AG09319 (cell line): ENCODE measurements at regions not wholly inside any gene's neighbourhood (a gene's known extent, or its start where the extent isn't known, plus 50 kb on each side); places are given as distances from the start of the nearest gene placed in this dataset.

Experiments used
- DNase-seq: peaks from one replicate; pipeline ENCODE4 v3.0.0-alpha.2; 2010; ENCODE audit warnings: low read depth; ENCODE audit errors: extremely low read depth
- CTCF ChIP-seq: IDR thresholded peaks from 2 replicates; pipeline ENCODE4 v1.5.1; 2011; ENCODE audit warnings: low read depth, mild to moderate bottlenecking, inconsistent platforms, low read length, moderate library complexity

GRCh38 chr13:80865329-80865728, 524.4 kb upstream of the SPRY2 start:
- no peak for DNase-seq
- TF ChIP-seq CTCF: no peak

GRCh38 chr13:80862456-80862855, 521.5 kb upstream of the SPRY2 start:
- TF ChIP-seq CTCF: no peak
- DNase-seq: no peak

- DNase-seq: no peak
- no peak for TF ChIP-seq CTCF
Observed at GRCh38 chr13:80860845-80861244, 519.9 kb upstream of the SPRY2 start.

- DNase-seq: no peak
- TF ChIP-seq CTCF: no peak
Observed at GRCh38 chr13:80858131-80858530, 517.2 kb upstream of the SPRY2 start.

GRCh38 chr13:80857321-80857720, 516.4 kb upstream of the SPRY2 start:
- DNase-seq: no peak
- no peak for TF ChIP-seq CTCF

- no peak for TF ChIP-seq CTCF
- no peak for DNase-seq
Observed at GRCh38 chr13:80850771-80851170, 509.8 kb upstream of the SPRY2 start.

- TF ChIP-seq CTCF: no peak
- no peak for DNase-seq
Observed at GRCh38 chr13:80844164-80844563, 503.2 kb upstream of the SPRY2 start.
